B cell (primary cell): ENCODE measurements at regions not wholly inside any gene's neighbourhood (a gene's known extent, or its start where the extent isn't known, plus 50 kb on each side); places are given as distances from the start of the nearest gene placed in this dataset.

Experiments used
- ATAC-seq: fragments of 200-7000 bp; cut with Tn5 transposase; one replicate; pipeline ENCODE4 v1.10.0; 2021; ENCODE audit warnings: low read depth, mild to moderate bottlenecking, moderate number of reproducible peaks, moderate library complexity
- CTCF ChIA-PET: fragments of 350-600 bp; sonication (Branson Sonifier 250); formaldehyde crosslinking; loops from one replicate; lab custom pipeline; 2021; ENCODE audit warnings: antibody characterized with exemption, inconsistent platforms; lab: Charles Lee
- POLR2A ChIA-PET: fragments of 350-600 bp; sonication (Branson Sonifier 250); formaldehyde crosslinking; loops from one replicate; lab custom pipeline; 2021; ENCODE audit warnings: antibody characterized with exemption; lab: Charles Lee
- DNase-seq: peaks from one replicate; pipeline ENCODE4 v3.0.0; 2013
- H2AFZ ChIP-seq: 2 replicates; pipeline ENCODE4 v1.6.1; 2012; ENCODE audit warnings: mild to moderate bottlenecking, low read depth, low read length; ENCODE audit not compliant: insufficient read depth, poor library complexity, severe bottlenecking
- H3K27ac ChIP-seq, 2 donors: 1 replicate in 1 of 2; 2 replicates in 1 of 2; pipeline ENCODE4 v1.5.1; 2012 to 2013; ENCODE audit warnings: low read length in 2 of 2, mild to moderate bottlenecking in 2 of 2, moderate library complexity in 1 of 2
- H3K27me3 ChIP-seq, 4 experiments: fragments of 200-600 bp in 1 of 4; sonication (generic) in 1 of 4; replicated peaks in 1 of 4; 1 replicate in 2 of 4; 2 replicates in 2 of 4; pipeline versions ENCODE4 v1.6.1 to v1.7.0; 2013 to 2016; ENCODE audit warnings: low read length in 3 of 4, mild to moderate bottlenecking in 2 of 4, mixed read lengths in 1 of 4, moderate library complexity in 1 of 4; ENCODE audit not compliant: insufficient read depth in 4 of 4, control insufficient read depth in 3 of 4; ENCODE audit errors: control extremely low read depth in 1 of 4
- H3K36me3 ChIP-seq, 2 experiments: replicated peaks in 1 of 2; 1 replicate in 1 of 2; 2 replicates in 1 of 2; pipeline versions ENCODE4 v1.6.1 to v1.7.1; 2013; ENCODE audit warnings: low read length in 1 of 2; ENCODE audit not compliant: insufficient read depth in 2 of 2, control insufficient read depth in 1 of 2; ENCODE audit errors: control extremely low read depth in 1 of 2, extremely low read depth in 1 of 2
- H3K4me1 ChIP-seq, 2 donors: fragments of 200-600 bp in 1 of 2; sonication (generic) in 1 of 2; 1 replicate in 1 of 2; 2 replicates in 1 of 2; pipeline versions ENCODE4 v1.5.1 to v1.6.1; 2013 to 2017; ENCODE audit warnings: low read length in 2 of 2; ENCODE audit not compliant: control insufficient read depth in 2 of 2, insufficient read depth in 2 of 2
- H3K4me2 ChIP-seq: replicated peaks from 2 replicates; pipeline ENCODE3; 2012; ENCODE audit warnings: mild to moderate bottlenecking, low read depth, low read length; ENCODE audit not compliant: poor library complexity, severe bottlenecking
- H3K4me3 ChIP-seq, 5 experiments: fragments of 200-600 bp in 1 of 5; sonication (generic) in 1 of 5; 1 replicate in 3 of 5; 2 replicates in 2 of 5; pipeline versions ENCODE4 v1.5.1 to v1.7.0; 2011 to 2016; ENCODE audit warnings: low read length in 4 of 5, mild to moderate bottlenecking in 4 of 5, low read depth in 2 of 5, control low read depth in 1 of 5, moderate library complexity in 1 of 5; ENCODE audit not compliant: insufficient read depth in 1 of 5; ENCODE audit errors: control extremely low read depth in 1 of 5, extremely low read depth in 1 of 5
- H3K79me2 ChIP-seq: fragments of 200-600 bp; sonication (generic); one replicate; pipeline ENCODE4 v1.6.0; 2016; ENCODE audit warnings: low read length; ENCODE audit not compliant: control insufficient read depth, insufficient read depth
- H3K9ac ChIP-seq: fragments of 200-600 bp; sonication (generic); 2 replicates; pipeline ENCODE4 v1.6.1; 2017; ENCODE audit warnings: mild to moderate bottlenecking, low read length, moderate library complexity
- H3K9me3 ChIP-seq, 3 donors: one replicate each; pipeline versions ENCODE4 v1.6.1 to v1.7.1; 2013; ENCODE audit warnings: low read length in 2 of 3; ENCODE audit not compliant: control insufficient read depth in 2 of 3, insufficient read depth in 1 of 3; ENCODE audit errors: control extremely low read depth in 1 of 3
- H4K20me1 ChIP-seq: 2 replicates; pipeline ENCODE4 v1.6.0; 2012; ENCODE audit warnings: mild to moderate bottlenecking, low read length; ENCODE audit not compliant: insufficient read depth, control insufficient read depth, poor library complexity, severe bottlenecking
- H3K27ac Mint-ChIP-seq: one replicate; pipeline ENCODE4 v1.8.0; 2021; ENCODE audit warnings: mixed read lengths
- H3K27me3 Mint-ChIP-seq: one replicate; pipeline ENCODE4 v1.8.0; 2021; ENCODE audit warnings: mixed read lengths
- H3K4me1 Mint-ChIP-seq: one replicate; pipeline ENCODE4 v1.8.0; 2021; ENCODE audit warnings: mixed read lengths
- H3K4me3 Mint-ChIP-seq: one replicate; pipeline ENCODE4 v1.8.0; 2021; ENCODE audit warnings: mixed read lengths
- H3K9me3 Mint-ChIP-seq: one replicate; pipeline ENCODE4 v1.8.0; 2022; ENCODE audit warnings: mixed read lengths; ENCODE audit not compliant: insufficient read depth
- CTCF ChIP-seq: fragments of 200-600 bp; IDR thresholded peaks from one replicate; pipeline ENCODE4 v1.8.0; 2022; ENCODE audit warnings: antibody characterized with exemption, mild to moderate bottlenecking
- EZH2 ChIP-seq: IDR thresholded peaks from 2 replicates; pipeline ENCODE4 v1.6.1; 2012; ENCODE audit warnings: borderline replicate concordance, low read depth, mild to moderate bottlenecking, moderate library complexity, low read length; ENCODE audit not compliant: insufficient read depth, poor library complexity, severe bottlenecking
- WGBS: methylation state at CpG from one replicate; pipeline ENCODE4 v1.1.5; 2013; ENCODE audit warnings: missing lambda C conversion rate; ENCODE audit not compliant: insufficient coverage; 5-methylcytosine and 5-hydroxymethylcytosine counted together
- intact Hi-C: fragments of 100-400 bp; cut with micrococcal nuclease; formaldehyde crosslinking; loops from one replicate; pipeline ENCODE4 v1.10.0; 2022

GRCh38 chr10:54906940-54907339 is 105.9 kb upstream of the PCDH15 start:
- intact Hi-C loops = no loop called here
- Histone ChIP-seq H3K79me2 (no peaks in the 10 kb centered on the region), H3K4me3 (no peak overlapping the region), H2AFZ (no peak overlapping the region), H3K27ac (no peak overlapping the region), H4K20me1 (no peaks in the 10 kb centered on the region), H3K9me3 (peaks cover 0 to 22% (median 0%) of the 10 kb centered on the region in 3 donors), H3K4me2 (no peak overlapping the region), H3K9ac (no peak overlapping the region), H3K4me1 (no peaks in the 10 kb centered on the region), H3K36me3 (no peaks in the 10 kb centered on the region), H3K27me3 (no peaks in the 10 kb centered on the region)
- DNase-seq = no peak
- Mint-ChIP-seq H3K27me3 (no peaks in the 10 kb centered on the region), H3K4me1 (no peaks in the 10 kb centered on the region), H3K4me3 (no peak overlapping the region), H3K27ac (no peak overlapping the region), H3K9me3 (peaks cover 4% of the 10 kb centered on the region)
- TF ChIP-seq EZH2 = no peak
- TF ChIP-seq CTCF = no peak
- ATAC-seq = no peak
- POLR2A ChIA-PET = no interaction called here
- CTCF ChIA-PET = no interaction called here

GRCh38 chr10:54905578-54906192 is 104.7 kb upstream of the PCDH15 start:
- H3K4me1 ChIP-seq = no peaks in the 10 kb centered on the region
- ChIA-PET POLR2A (no interaction called here), CTCF (no interaction called here)
- intact Hi-C loops = no loop called here
- H3K9me3 ChIP-seq = peaks cover 0 to 22% (median 0%) of the 10 kb centered on the region in 3 donors
- H4K20me1 ChIP-seq = no peaks in the 10 kb centered on the region
- WGBS = no CpG with 5 or more reads among the region's 2 CpGs
- no peak overlapping the region for H3K4me2 ChIP-seq
- H3K4me3 ChIP-seq = no peak overlapping the region
- no peak overlapping the region for H3K27ac ChIP-seq
- ATAC-seq (no peak), DNase-seq (no peak)
- no peak overlapping the region for H3K9ac ChIP-seq
- H3K27me3 Mint-ChIP-seq = no peaks in the 10 kb centered on the region
- no peak overlapping the region for H2AFZ ChIP-seq
- H3K36me3 ChIP-seq = no peaks in the 10 kb centered on the region
- no peaks in the 10 kb centered on the region for H3K27me3 ChIP-seq
- no peaks in the 10 kb centered on the region for H3K4me1 Mint-ChIP-seq
- H3K27ac Mint-ChIP-seq = no peak overlapping the region
- no peak overlapping the region for H3K4me3 Mint-ChIP-seq
- no peaks in the 10 kb centered on the region for H3K79me2 ChIP-seq
- H3K9me3 Mint-ChIP-seq = no peaks in the 10 kb centered on the region
- TF ChIP-seq EZH2 = no peak
- no peak for TF ChIP-seq CTCF
